Stimulated activated CD4-positive, alpha-beta T cell treated with anti-CD3 and anti-CD28 coated beads, Interleukin-4, amount 100 ng/mL, for 24 hours (primary cell): ENCODE measurements at regions not wholly inside any gene's neighbourhood (a gene's known extent, or its start where the extent isn't known, plus 50 kb on each side); places are given as distances from the start of the nearest gene placed in this dataset.

Source experiments
- DNase-seq: peaks from one replicate; pipeline ENCODE4 v3.0.0-alpha.2; 2020

DNA sequence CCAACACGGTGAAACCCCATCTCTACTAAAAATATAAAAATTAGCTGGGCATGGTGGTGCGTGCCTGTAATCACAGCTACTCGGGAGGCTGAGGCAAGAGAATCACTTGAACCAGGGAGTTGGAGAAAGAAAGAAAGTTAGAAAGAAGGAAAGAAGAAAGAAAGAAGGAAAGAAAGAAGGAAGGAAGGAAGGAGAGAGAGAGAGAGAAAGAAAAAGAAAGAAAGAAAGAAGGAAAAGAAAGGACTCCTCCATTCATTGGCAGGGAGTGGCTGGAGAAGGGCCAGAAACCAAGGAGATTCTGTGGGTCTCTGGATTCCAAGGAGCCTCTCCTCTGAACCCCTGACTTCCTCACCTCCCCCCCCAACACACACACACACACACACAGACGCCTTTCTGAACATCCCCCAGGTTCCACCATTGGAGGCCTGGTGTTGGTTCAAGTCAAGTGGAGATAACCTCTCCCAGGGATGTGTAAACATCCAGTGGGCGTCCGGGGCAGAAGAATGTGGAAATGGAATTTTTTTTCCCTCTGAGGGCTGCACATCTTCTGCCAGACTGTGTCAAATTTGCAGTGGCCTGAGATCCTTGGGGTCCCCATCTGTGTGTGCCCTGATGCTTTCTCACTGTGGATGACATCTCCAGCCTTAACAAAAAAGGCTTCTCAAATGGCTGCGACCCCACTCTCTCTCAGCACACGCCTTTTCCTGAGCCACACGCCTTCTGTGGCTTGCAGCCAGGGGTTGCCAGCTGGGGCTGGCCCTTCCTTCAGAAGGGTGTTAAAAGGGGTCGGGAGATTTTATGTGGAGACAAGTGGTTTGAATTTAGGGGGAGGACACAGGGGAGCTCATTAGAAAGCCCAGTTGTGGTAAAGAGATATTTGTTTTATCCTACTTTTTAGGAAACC is 109.3 kb upstream of the HAND1 start:
- DNase-seq, result no peak

DNA sequence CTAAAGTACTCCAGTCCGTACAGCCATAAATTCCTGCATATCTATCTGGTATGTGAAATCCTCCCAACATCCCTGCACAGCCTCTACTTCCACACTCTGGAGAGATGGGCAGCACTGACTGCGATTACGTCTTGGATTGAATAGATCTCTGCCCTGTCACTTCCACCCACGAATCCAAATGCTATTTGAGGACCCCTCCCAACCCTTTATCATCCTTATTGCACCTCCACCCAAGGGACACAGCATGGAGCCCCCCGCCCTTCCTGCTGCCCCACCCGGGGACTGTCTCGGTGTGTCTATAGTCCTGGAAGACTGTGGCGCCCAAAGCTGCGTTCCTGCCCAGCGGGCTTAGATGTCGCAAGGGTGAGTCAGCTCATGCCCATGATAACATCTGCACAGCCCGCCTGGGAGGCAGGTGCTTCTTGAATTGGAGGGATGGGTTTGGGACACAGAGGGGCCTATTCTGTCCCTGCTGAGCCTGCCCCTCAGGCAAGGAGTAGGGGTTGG is 105.7 kb upstream of the HAND1 start:
- DNase-seq, result no peak

DNA sequence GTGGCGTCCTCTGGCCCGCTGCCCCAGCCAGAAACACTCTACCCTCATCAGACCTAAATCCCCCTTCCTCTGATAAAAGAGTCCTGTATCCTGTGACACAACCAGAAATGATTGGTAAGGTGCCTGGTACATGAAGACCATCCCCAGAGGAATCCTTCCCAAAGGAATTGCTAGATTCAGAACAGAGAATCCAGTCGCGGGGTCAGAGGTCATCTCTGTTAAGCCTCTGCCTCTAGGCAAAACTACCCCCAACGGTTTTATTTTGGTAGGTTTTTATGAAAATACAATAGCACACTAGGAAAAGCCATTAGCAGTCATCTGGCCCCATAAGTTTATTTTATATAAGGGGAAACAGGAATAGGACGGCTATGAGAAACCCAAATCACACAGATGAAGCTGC is 102.4 kb upstream of the HAND1 start:
- DNase-seq, result no peak

DNA sequence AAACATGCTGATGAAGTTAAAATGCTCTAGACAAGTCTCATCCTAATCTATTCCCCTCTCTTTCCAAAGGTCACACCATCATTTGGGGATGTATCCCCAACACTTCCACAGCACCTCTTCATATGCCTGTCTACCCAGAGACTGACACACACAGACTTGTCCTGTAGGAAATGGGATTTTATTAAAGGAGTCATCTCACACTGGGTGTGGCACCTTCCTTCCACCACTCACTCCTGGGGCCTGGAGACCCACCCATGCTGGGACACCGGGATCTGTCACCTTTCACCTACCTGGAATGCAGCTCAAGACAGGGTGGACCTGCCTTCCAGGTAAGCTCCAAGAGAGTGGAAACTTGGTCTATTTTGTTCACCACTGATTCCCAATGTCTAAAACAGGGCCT is 99.4 kb upstream of the HAND1 start:
- DNase-seq, result no peak

DNA sequence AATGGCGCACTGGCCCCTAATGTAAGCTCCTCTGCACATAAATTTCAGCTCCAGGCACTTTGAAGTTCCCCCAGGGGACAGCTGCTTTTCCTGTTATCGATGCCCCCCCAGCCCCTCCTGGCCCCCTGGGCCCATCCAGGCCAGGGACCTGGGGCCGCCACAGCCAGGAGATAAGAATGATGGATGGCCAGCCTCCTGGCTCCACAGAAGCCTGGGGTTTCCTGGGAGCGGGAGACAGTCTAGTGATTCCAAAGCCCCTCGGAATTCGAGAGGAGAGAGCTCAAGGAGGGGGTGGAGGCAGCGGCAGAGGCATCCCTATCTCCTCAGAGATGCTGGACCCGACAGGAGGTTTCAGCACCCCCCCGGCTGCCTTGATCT is 98.4 kb upstream of the HAND1 start:
- no peak for DNase-seq

DNA sequence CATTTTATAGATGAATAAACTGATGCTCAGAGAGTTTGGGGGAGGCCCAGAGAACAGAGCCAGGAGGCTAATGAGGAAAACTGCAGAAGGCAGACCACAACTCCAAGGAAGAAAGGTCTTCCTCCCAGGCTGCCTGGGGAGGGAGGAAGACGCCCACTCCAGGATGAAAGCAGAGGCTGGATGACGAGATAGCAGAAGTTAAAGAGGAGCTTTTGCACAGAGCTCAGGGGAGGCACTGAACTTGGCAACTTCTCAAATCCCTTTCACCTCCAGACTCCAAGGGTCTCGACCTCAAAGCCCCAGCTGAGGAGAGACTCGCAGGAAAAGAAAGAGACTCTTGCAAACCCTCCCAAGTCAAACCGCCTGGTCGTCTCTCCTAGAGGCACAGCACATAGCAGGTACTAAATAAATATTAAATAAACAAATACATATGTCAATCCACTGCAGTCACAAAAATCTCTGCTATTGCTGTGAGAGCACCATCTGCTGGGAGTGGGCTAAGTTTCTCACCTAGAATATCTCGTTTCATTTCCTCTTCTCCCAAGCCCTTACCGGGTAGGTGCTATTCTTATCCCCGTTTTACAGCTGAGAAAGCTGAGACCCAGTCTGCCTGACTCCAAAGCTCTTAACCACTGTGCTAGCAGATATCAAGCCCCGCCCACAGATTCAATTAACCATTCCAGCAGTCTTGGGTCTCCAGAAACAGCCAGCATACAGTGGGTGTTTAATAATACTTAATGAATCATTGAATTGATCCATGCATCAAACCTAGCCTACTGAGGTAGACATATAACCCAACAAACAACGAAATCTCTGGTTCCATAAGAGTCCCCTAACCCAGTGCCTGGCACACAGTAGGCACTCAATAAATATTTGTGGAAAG is 97.8 kb upstream of the HAND1 start:
- no peak for DNase-seq

DNA sequence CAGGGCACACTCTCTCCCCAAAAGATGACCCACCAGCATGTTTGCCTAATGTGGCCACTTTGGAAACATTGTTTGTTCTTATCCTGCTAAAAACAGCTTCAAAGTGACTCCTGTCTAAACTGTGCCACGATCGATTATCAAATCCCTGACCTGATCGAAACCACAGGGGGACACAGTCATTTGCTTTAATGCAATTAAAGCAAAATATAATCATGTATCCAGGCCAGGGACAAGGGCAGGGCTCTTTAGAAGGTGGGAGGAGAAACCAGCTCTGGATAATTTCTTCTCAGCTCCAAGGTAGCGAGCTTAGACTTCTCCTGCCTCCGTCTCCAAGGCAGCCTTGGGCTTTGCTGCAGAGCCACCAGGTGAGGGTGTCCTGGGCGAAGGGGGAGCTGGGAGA is 95.0 kb upstream of the HAND1 start:
- DNase-seq, result no peak

DNA sequence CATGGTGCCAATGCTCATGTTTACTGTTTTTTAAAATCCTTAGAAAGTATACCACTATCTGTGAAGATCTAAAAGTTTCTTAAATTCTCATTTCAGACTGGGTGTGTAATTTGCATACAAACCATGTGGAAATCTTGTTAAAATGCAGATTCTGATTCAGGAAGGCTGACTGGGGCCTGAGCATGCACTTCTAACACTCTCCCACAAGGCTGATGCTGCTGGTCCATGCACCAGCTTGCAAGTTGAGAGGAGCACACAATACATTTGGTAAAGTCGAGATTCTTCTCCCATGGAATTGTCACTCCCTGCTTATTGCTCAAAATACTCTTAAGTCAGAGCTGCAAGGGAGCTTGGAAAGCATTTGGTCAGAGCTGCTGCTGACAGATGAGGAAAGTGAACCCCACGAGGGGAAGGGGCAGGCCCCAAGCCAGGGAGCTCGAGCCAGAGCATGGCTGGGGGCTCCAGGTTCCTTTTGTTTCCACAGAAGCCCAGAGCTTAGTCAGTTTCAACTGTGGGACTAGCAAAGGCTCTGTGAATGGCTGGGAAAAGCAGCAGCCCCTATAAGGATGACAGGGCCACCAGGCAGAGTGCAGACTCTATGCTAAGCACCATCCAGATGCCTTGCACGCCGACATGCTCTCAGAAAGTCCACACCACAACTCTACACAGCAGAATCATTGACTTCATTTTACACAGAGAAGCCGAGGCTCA is 93.5 kb upstream of the HAND1 start:
- DNase-seq, result no peak

DNA sequence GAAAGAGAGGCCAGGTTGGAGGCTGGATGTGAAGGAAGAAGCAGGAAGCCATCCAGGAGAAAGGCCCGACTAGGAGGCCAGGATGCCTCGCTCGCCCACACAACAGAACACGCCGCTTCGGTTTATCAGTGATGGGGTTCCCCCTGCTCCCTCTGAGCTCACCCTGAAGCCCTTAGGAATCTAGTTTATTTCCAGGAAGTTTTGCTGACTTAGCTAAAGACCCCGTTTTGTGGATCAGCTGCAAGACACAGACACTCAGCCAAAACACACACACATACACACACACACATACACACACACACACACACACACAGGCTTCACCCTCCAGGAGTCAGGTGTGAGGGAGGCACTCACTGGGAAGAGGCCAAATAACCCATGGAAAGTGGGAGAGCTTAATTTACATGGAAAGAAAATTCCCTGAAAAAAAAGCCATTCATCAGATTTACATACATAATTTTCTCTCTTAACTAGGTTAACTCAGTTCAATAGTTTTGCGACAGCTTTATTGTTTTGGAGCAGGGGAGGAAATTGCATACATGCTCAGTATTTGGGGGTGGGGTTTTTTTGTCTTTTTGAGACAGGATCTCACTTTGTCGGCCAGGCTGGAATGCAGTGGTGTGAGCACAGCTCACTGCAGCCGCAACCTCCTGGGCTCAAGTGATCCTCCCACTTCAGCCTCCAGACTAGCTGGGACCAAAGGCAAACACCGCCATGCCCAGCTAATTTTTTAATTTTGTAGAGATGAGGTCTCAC is 92.7 kb upstream of the HAND1 start:
- DNase-seq, result no peak

DNA sequence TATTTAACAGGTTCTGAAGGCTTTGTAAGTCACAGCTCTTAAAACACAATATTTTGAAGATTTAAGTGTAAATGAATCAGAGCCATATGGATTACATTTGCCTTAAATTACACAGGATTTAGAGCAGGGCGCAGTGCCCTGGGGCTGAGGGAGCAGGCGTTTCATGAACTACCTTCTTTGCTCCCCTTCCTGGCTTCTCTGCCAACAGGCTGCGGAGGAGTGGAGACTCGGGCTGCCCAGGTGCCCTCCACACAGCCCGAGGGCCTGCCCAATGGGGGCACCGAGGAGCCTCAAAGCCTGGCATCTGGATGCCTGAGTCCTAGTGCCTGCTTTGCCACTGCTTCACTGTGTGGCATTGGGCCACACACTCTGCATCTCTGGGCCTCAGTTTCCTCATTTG is 90.6 kb upstream of the HAND1 start:
- no peak for DNase-seq

DNA sequence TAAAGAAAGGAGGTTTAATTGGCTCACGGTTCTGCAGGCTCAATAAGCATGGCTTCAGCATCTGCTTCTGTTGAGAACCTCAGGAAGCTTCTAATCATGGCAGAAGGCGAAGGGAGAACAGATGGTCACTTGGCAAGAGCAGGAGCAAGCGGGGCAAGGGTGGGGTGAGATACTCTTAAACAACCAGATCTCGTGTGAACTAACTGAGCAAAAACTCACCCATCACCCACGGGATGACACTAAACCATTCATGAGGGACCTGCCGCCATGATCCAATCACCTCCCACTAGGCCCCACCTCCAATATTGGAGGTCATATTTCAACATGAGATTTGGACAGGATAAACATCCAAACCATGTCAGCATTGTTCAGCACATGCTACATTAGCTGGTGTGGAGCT is 89.1 kb upstream of the HAND1 start:
- no peak for DNase-seq

DNA sequence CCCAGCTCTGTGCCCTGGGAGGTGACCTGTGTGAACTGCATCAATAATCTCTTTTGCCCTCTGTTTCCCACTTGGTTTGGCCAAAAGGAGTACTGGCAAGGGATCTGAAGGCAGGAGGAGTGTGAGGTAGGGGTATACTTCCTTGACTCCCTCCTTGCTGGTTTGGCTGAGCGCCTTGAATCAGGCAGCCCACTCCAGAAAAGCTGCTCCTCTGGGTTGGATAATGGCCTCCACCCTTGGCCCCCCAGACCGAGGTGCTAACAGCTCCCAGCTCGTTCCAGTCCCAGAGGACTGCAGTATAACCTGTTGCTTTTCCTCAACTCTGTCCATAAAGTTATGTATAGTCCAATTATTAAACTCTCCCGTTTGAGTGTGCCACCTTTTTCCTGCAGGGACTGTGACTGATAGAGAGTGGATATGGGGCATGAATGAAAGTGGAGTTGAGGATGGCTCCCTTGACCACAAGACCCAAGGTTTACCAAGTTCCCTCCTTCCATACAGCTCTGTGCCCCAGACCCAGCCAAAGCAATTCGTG is 88.2 kb upstream of the HAND1 start:
- no peak for DNase-seq

DNA sequence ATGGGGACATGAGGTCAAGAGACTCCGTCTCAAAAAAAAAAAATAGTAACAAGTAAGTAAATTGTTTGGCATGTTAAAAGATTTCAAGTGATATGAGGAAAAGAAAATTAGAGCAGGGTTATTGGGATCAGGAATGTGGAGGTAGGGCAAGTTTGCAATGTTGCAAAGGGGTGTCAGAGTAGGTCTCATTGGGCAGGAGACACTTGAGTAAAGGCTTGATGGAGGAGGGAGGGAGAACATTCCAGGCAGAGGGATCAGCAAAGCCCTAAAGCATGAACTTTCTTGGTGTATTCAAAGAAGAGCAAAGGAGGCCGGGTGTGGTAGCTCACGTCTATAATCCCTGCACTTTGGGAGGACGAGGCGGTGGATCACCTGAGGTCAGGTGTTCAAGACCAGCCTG is 87.1 kb upstream of the HAND1 start:
- no peak for DNase-seq

DNA sequence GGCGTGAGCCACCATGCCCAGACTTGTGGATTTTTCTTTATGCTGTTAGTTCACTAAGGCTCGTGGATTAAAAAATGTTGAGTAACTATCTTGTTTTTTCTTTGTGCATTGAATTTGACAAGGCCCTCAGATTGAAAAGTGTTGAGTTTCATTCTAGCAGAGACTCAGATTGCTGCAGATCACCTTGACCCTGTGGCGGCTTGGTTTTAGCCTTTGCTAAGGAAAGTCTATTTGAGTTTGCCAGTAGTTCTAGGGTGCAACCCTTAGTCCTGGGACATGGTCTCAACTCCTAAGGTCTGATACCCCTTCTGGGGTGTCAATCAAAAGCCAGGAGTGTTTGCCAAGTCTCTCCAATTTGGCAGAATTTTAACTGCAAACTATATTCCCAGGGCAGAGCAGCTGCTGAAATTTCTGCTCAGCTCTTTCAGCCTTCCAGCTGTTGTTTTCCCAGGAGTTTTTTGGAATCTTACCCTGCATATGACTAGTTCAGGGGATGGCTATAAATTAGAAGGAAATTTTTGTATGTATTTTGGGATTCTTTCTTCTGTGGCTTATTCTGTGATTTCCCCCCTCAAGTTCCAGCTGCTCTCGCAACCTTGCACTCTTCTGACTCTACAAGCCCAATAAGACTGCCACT is 84.3 kb upstream of the HAND1 start:
- DNase-seq, result no peak

DNA sequence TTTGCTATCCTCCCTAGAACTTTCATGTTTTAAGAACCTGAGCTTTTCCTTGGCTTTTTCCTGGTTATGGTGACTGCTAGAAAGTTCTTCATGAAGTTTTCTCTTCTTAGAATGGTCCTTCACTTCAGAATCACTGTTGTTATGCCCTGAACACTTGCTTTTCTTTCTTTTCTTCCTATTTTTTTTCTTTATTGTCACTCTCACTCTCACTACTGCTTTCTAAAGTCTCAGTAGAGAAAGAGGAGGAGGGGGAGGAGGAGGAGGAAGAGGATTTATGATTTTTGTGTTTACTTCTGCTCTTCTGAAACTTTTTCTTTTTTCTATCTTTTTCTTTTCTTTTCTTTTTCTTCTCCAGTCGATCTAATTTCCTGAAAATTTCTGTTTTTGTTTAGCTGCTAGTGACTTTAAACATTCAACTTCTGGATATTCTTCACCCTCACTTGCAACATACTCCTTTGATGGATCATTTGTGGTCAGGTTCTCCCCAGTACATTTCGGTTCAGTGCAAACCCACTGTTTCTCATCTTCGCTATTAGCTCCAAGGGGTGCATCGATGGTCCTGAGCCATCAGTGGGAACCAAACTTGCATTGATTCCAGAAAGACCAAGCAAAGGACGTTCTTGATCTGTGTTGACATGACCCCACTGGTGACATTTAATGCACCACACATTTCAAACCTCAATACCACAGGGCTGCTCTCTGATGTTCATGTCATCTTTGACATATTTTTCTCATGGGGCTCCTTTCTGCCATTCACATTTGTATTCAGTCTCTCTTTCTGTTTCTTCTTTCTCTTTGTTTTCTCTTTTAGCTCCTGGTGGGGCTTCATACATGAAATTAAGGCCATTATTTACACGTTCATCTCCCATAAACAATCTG is 81.6 kb upstream of the HAND1 start:
- DNase-seq, result no peak

DNA sequence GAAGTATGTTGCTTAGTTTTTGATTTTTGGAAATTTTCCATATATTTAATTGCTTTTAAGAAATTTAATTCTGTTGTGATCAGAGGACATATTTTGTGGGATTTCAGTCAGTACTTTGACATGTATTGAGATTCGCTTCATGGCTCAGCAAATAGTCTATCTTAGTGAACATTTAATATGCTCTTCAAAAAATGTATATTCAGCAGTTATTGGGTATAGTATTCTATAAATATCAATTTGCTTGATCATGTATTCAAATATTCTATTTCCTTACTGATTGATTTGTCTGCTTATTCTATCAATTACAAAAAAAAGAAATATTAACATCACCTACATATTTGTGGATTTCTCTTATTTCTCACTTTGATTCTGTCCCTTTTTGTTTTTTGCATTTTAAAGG is 79.5 kb upstream of the HAND1 start:
- DNase-seq, result no peak

DNA sequence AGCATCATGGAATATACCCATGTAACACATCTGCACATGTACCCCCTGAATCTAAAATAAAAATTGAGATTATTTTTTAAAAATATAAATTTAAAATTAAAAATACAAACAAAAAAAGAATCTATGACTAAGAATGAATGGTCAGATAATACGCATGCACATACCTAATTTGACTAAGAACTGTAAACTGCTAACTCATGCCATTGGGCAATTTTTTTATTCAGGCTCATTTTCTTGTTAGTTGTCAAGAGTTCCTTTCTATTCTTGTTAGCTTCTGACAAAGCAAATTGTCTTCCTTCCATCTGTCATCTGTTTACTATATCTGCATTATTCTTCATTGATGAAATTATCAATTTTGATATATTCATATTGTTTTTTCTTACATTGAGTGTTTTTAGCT is 69.5 kb upstream of the HAND1 start:
- DNase-seq, result no peak

DNA sequence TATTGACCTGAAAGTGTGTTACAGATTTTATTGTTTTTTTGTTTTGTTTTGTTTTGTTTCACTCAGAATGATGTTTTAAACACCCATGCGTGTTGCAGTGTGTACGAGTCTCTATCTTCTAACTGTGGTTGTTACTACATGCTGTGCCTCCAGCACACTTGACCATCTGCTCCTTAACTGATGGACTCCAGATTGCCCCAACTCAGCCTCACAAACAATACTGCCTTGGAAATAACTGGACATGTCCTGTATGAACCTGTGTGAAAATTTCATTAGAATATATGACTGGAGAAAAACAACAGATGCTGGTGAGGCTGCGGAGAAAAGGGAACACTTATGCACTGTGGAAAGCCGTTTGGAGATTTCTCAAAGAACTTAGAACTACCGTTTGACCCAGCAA is 68.7 kb upstream of the HAND1 start:
- no peak for DNase-seq

DNA sequence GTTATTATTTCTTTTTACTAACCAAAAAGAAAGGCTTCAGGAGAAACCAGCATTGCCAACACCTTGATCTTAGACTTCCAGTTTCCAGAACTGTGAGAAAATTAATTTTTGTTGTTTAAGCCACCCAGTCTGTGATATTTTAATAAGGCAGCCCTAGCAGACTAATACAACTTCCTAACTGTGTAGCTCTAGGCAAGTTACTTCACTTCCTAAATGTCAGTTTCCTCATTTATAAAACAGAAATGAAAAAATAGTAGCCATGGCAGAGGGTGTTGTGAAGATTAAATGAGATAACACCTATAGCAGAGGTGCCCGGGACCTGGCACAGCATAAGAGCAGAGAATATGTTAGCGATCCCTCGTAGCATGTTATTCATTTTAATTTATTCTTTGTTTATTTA is 66.6 kb upstream of the HAND1 start:
- no peak for DNase-seq

DNA sequence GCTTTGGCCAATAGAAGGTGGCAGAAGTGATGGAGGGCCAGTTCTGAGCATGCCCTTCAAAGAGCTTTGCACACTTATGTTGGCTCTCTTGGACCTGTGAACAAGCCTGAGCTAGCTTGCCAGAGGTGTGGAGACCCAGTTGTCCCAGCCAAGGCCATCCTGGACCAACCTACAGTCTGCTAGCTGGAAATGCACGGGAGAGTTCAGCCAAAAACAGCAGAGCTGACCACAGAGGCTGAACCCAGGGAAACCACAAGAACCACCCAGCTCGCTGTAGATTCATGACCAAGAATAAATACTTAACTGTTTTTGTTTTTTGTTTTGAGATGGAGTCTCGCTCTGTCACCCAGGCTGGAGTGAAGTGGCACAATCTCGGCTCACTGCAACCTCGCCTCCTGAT is 65.4 kb upstream of the HAND1 start:
- no peak for DNase-seq

DNA sequence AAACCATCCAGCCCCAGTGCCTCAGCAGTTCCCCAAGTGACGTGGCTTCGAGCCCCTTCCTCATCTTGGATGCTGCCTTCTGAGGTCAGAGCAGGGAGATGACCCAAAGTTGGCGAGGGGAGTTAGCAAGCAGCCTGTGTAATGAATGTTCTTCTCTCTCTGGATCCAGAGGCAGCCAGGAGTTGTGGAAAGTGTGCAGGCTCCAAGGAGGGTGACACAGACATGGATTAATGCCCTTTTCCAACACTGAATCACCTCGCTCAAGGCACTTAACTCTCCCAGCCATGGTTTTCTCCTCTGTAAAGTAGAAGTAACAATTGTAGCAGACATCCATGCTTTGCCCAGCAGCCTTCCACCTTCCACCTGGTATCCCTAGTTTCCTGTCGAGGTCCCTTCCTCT is 64.6 kb upstream of the HAND1 start:
- no peak for DNase-seq
